D721Med (cell line): ENCODE measurements at regions not wholly inside any gene's neighbourhood (a gene's known extent, or its start where the extent isn't known, plus 50 kb on each side); places are given as distances from the start of the nearest gene placed in this dataset.

Experiments
- DNase-seq: peaks from one replicate; pipeline ENCODE4 v3.0.0; 2011; ENCODE audit warnings: low spot score; ENCODE audit not compliant: insufficient read length
- FAIRE-seq: peaks from 2 replicates; lab custom pipeline; 2011; peaks lifted over from hg19 to GRCh38; lab: Jason Lieb, UNC
- TF ChIP-seq, protein P1 (sequence below): IDR thresholded peaks from 2 replicates; pipeline ENCODE4 v1.5.1; 2012; ENCODE audit warnings: mild to moderate bottlenecking, control low read depth; ENCODE audit not compliant: insufficient read depth; ENCODE audit errors: missing control alignments

DNA sequence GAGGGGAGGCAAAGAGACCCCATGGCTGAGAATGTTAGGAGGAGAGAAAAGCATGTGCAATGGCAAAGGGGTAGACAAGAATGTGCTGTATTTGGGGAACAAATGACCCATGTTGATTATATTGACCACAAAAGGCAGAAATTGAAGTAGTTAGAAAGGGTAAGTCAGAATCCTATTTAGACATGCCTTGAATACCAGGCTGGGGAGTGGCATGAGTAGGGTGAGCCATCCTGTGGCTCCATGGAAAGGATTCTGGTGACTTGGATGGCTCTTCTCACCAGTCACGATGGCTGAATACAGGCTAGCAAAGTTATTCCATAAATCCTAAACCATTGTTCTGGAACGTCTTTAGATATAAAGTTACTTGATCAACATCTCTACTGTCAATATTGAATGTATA is 73.4 kb upstream of the MEF2C start:
- no peak for DNase-seq
- TF ChIP-seq, protein P1, sequence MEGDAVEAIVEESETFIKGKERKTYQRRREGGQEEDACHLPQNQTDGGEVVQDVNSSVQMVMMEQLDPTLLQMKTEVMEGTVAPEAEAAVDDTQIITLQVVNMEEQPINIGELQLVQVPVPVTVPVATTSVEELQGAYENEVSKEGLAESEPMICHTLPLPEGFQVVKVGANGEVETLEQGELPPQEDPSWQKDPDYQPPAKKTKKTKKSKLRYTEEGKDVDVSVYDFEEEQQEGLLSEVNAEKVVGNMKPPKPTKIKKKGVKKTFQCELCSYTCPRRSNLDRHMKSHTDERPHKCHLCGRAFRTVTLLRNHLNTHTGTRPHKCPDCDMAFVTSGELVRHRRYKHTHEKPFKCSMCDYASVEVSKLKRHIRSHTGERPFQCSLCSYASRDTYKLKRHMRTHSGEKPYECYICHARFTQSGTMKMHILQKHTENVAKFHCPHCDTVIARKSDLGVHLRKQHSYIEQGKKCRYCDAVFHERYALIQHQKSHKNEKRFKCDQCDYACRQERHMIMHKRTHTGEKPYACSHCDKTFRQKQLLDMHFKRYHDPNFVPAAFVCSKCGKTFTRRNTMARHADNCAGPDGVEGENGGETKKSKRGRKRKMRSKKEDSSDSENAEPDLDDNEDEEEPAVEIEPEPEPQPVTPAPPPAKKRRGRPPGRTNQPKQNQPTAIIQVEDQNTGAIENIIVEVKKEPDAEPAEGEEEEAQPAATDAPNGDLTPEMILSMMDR = no peak
- no peak for FAIRE-seq

DNA sequence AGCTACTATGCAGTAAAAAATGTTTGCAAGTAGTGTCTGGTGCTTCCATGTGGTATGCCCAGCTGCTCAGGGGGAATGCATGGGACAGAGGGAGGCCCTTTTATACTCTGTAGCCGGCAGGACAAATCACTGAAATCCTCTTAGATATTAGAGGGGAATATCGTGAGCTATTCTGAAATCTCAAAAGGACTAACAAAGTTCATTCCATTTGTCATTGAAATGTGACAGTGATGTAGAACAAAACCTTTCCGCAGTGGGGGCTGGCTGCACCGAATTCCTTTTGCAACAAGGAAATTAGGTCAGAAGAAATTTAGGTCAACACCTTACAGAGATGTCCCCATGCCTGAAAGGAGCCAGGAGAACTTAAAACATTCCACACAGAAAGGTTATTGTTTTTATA is 72.4 kb upstream of the MEF2C start:
- no peak for FAIRE-seq
- TF ChIP-seq, protein P1 = no peak
- DNase-seq = no peak

DNA sequence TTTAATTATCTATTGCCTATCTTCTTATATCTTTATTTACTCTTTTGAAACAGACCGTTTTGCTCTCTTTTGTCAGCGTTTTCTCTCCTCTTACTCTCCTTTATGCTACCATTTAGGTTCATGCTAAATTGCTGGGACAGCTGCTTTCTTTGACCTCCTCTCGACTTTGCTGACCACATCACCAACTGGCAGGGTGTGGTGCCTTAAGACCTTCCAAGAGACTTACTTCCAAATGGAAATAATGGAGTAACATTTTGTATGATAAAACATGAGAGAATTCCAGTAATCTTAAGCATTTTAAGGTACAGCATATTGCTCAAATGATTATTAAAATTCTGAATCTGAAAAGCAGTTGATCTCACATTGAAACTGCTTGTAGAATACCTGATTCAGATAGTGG is 71.5 kb upstream of the MEF2C start:
- no peak for FAIRE-seq
- DNase-seq = no peak

DNA sequence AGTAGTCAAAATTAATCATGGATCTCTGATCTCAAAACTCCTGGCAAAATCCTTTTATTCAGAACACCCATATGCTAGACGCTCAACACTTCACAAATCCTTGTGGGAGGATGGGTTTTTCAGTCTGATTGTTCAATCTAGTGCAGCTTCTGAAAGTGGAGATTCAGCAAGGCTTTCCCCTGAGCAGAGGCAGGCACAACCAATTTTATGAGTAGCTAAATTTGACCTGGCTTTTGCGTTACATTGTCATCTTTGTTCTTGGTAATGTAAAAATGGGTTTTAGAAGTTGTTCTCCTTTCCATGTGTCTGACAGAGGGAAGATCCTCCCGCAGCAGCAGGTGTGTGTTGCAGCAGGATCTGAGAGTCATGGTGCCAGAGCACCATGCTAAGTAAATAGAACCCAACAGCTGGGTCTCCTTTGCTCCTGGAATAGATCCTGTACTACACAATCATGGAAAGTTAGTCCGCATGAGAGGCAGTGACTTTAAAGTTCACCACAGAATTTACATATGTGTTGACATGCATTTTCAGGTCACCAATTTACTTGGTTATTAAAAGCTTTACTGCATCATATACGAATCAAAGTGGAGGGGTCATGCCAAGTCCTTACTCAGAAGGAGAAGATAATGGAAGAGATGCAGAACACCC is 70.1 kb upstream of the MEF2C start:
- DNase-seq = no peak
- no peak for FAIRE-seq
- TF ChIP-seq, protein P1 = no peak

More for the DNA sequence above, 71.5 kb upstream of the MEF2C start:
- TF ChIP-seq, protein P1 = no peak

DNA sequence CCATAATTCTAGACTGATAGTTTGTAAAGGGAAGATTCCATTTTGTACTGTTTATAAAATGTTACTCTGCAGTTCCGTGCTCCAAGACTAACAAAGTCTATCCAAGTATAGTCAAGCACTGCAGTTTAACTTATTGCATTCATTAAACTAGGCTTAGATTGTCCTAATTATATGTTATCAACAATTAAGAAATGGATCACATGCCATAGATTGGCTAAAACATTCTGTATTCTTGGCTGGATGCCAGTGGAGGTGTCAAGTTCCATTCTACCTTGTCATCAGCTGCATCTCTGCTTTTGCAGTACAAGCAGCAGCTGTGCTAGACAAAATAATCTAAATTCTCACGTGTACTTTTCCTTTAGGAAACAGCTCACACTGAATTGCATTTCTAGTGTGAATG is 69.4 kb upstream of the MEF2C start:
- no peak for DNase-seq
- TF ChIP-seq, protein P1 = no peak
- no peak for FAIRE-seq

DNA sequence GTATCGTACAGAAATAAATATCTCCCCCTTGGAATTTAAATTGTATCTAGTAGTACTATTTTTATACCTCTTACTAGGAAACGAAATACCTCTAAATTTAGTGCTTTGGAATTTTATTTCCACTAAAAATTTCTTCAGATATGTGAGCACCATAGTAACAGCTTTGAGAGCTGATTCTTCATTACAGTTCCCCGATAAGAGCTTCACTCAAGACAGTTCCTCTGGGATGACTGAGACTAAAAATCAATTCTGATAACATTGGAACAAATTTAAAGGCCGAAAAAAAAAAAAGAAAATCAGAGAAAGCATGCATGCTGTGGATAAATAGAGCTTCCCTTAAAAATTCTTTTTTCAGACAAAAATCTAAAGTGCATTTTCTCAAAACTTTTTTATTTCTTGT is 68.5 kb upstream of the MEF2C start:
- FAIRE-seq (no peak), DNase-seq (no peak)
- TF ChIP-seq, protein P1 = no peak

DNA sequence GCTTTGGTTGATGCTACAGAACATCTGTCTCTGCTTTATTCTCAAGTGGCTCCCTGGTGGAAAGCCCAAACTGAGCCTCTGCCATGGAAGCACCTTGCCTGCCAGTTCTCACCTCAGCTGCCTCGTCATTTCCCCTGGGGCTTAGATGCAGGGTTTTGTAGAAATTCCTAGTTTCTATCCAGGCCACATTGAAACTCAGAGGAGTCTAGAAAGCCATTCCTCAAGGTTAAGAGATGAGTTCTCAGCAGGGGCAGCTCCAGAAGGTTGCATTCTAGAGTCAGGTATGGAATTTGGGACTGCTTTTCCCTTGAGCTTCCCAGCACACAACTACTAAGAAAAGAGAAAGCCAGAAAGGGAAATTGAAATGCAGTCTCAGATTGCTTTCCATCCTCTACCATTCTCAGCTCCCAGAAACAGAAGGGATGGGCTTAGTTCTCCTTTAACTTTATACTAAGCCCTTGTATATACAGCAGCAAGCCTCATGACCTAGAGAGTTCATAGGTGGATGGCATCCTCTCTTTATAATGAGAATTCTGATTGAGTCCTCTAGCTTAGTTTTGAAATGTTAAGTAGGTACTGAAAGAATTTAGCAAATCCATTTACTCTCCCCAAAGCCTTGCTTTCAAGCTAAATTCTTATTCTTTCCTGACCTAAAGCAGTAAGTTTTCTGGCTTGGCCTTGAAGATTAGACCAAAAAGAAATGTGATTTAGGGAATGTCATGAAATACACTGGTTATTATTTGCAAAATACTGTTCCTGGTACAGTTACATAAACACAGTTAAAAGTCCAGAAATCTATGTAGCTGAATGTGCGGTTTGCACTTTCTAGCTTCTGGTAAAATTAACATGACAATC is 66.0 kb upstream of the MEF2C start:
- no peak for FAIRE-seq
- TF ChIP-seq, protein P1 = no peak

More for the DNA sequence above, 66.0 kb upstream of the MEF2C start:
- DNase-seq = no peak
